GM12892 (cell line): ENCODE measurements at regions not wholly inside any gene's neighbourhood (a gene's known extent, or its start where the extent isn't known, plus 50 kb on each side); places are given as distances from the start of the nearest gene placed in this dataset.

Experiments used
- POLR2A ChIP-seq: IDR thresholded peaks from 2 replicates; pipeline ENCODE4 v1.6.1; 2011; ENCODE audit warnings: low read depth, low read length, control low read depth
- TAF1 ChIP-seq: IDR thresholded peaks from 2 replicates; pipeline ENCODE4 v1.6.1; 2011; ENCODE audit warnings: low read depth, mild to moderate bottlenecking, control low read depth, low read length, borderline replicate concordance

DNA sequence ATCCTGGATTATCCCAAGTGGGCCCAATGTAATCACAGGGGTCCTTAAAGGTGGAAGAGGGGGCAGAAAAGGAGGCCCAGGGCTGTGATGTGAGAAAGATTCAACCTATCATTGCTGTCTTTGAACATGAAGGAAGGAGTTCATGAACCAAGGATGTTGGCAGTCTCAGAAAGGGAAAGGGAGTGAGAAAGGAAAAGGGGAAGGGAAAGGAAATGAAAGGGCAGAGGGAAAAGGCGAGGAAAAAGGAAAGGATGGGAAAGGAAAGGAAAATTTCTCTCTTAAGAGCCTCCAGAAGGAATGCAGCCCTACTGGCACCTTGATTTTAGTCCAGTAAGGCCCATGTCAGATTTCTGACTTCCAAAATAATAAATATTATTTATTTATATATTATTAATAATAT lies 687.8 kb downstream of the COL12A1 start:
- TF ChIP-seq TAF1 (no peak), POLR2A (no peak)
